ENCODE measurements at regions not wholly inside any gene's neighbourhood (a gene's known extent, or its start where the extent isn't known, plus 50 kb on each side); places are given as distances from the start of the nearest gene placed in this dataset.

- no peak for DNase-seq (ENCODE audit: low spot score)
Observed at GRCh38 chr2:157149270-157149669, 108.2 kb upstream of the GALNT5 start.

- DNase-seq (ENCODE audit: low spot score), result no peak
Observed at GRCh38 chr2:157150747-157151146, 106.8 kb upstream of the GALNT5 start.

- no peak for DNase-seq (ENCODE audit: low spot score)
Observed at GRCh38 chr2:157152362-157152761, 105.1 kb upstream of the GALNT5 start.

GRCh38 chr2:157155992-157156391, 101.5 kb upstream of the GALNT5 start:
- no peak for DNase-seq (ENCODE audit: low spot score)

- DNase-seq (ENCODE audit: low spot score), result no peak
Observed at GRCh38 chr2:157158111-157158510, 99.4 kb upstream of the GALNT5 start.

GRCh38 chr2:157159221-157159934, 98.1 kb upstream of the GALNT5 start:
- DNase-seq (ENCODE audit: low spot score), result no peak

- DNase-seq (ENCODE audit: low spot score), result no peak
Observed at GRCh38 chr2:157160111-157160510, 97.4 kb upstream of the GALNT5 start.

- no peak for DNase-seq (ENCODE audit: low spot score)
Observed at GRCh38 chr2:157164370-157164769, 93.1 kb upstream of the GALNT5 start.

- DNase-seq (ENCODE audit: low spot score), result no peak
Observed at GRCh38 chr2:157164891-157165290, 92.6 kb upstream of the GALNT5 start.

- no peak for DNase-seq (ENCODE audit: low spot score)
Observed at GRCh38 chr2:157168501-157168900, 89.0 kb upstream of the GALNT5 start.

GRCh38 chr2:157169889-157170288, 87.6 kb upstream of the GALNT5 start:
- no peak for DNase-seq (ENCODE audit: low spot score)

- DNase-seq (ENCODE audit: low spot score), result no peak
Observed at GRCh38 chr2:157170299-157170698, 87.2 kb upstream of the GALNT5 start.

- DNase-seq (ENCODE audit: low spot score), result no peak
Observed at GRCh38 chr2:157172239-157172638, 85.3 kb upstream of the GALNT5 start.

GRCh38 chr2:157172866-157173578, 84.5 kb upstream of the GALNT5 start:
- no peak for DNase-seq (ENCODE audit: low spot score)

GRCh38 chr2:157173740-157174184, 83.7 kb upstream of the GALNT5 start:
- peak; percentile 84 for DNase-seq (ENCODE audit: low spot score)

- no peak for DNase-seq (ENCODE audit: low spot score)
Observed at GRCh38 chr2:157174321-157174720, 83.2 kb upstream of the GALNT5 start.

GRCh38 chr2:157176602-157177001, 80.9 kb upstream of the GALNT5 start:
- DNase-seq (ENCODE audit: low spot score), result no peak

GRCh38 chr2:157178874-157179273, 78.6 kb upstream of the GALNT5 start:
- DNase-seq (ENCODE audit: low spot score), result no peak

GRCh38 chr2:157179324-157180105, 78.0 kb upstream of the GALNT5 start:
- no peak for DNase-seq (ENCODE audit: low spot score)

- no peak for DNase-seq (ENCODE audit: low spot score)
Observed at GRCh38 chr2:157180359-157180758, 77.1 kb upstream of the GALNT5 start.

- no peak for DNase-seq (ENCODE audit: low spot score)
Observed at GRCh38 chr2:157181234-157181633, 76.3 kb upstream of the GALNT5 start.

- no peak for DNase-seq (ENCODE audit: low spot score)
Observed at GRCh38 chr2:157182204-157182709, 75.2 kb upstream of the GALNT5 start.
